ENCODE measurements at regions not wholly inside any gene's neighbourhood (a gene's known extent, or its start where the extent isn't known, plus 50 kb on each side); places are given as distances from the start of the nearest gene placed in this dataset.

DNA sequence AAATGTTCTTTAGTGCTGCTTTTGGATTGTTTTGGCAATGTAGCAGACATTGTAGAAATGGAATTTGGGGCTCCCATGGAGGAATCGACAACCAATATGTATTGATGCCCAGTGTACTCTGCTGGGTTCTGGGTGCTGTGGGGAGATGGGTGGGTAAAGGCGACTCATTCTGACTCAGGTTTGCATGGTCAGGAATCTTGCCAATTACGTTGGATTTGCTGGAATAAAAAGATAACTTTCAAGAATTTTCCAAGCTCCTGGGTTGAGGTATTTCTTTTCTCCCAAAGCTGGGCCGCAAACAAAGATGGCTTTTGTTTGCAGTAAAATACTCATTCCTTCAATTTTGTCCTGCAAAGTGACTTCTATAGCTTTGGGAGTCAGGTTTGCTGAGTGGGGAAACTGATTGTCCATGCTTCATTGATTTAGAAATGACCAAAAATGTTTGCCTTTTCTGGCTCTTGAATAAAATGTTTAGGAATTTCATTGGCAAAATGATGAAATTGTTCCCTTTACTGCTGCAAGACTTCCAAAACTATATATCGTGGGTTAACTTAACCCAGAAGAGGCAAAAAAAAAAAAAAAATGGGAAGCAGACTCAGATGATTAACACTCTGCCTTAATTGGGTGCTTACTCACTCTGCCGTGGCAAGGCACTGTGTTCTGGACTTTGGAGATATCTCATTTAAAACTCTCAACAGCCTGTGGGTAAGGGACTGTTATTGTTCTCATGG, 57.0 kb downstream of the RTL9 start:
- TF ChIP-seq, protein P1, sequence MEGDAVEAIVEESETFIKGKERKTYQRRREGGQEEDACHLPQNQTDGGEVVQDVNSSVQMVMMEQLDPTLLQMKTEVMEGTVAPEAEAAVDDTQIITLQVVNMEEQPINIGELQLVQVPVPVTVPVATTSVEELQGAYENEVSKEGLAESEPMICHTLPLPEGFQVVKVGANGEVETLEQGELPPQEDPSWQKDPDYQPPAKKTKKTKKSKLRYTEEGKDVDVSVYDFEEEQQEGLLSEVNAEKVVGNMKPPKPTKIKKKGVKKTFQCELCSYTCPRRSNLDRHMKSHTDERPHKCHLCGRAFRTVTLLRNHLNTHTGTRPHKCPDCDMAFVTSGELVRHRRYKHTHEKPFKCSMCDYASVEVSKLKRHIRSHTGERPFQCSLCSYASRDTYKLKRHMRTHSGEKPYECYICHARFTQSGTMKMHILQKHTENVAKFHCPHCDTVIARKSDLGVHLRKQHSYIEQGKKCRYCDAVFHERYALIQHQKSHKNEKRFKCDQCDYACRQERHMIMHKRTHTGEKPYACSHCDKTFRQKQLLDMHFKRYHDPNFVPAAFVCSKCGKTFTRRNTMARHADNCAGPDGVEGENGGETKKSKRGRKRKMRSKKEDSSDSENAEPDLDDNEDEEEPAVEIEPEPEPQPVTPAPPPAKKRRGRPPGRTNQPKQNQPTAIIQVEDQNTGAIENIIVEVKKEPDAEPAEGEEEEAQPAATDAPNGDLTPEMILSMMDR (IDR thresholded peaks at IDR 0.05; ENCODE audit: low read depth, low read length) = no peak
- no peak overlapping the region for H3K4me3 ChIP-seq (ENCODE audit: low read depth, low read length)

GRCh38 chrX:110417128-110417527, 58.5 kb downstream of the RTL9 start:
- no peak overlapping the region for H3K4me3 ChIP-seq (ENCODE audit: low read depth, low read length)
- TF ChIP-seq, protein P1 (IDR thresholded peaks at IDR 0.05; ENCODE audit: low read depth, low read length) = no peak

- H3K4me3 ChIP-seq (ENCODE audit: low read depth, low read length) = peak overlapping the region; percentile 43
- TF ChIP-seq, protein P1 (IDR thresholded peaks at IDR 0.05; ENCODE audit: low read depth, low read length) = peak; percentile 45
Observed at GRCh38 chrX:110418316-110419235, 59.9 kb downstream of the RTL9 start.

- TF ChIP-seq, protein P1 (IDR thresholded peaks at IDR 0.05; ENCODE audit: low read depth, low read length) = no peak
Observed at GRCh38 chrX:110419512-110419911, 60.9 kb downstream of the RTL9 start.

DNA sequence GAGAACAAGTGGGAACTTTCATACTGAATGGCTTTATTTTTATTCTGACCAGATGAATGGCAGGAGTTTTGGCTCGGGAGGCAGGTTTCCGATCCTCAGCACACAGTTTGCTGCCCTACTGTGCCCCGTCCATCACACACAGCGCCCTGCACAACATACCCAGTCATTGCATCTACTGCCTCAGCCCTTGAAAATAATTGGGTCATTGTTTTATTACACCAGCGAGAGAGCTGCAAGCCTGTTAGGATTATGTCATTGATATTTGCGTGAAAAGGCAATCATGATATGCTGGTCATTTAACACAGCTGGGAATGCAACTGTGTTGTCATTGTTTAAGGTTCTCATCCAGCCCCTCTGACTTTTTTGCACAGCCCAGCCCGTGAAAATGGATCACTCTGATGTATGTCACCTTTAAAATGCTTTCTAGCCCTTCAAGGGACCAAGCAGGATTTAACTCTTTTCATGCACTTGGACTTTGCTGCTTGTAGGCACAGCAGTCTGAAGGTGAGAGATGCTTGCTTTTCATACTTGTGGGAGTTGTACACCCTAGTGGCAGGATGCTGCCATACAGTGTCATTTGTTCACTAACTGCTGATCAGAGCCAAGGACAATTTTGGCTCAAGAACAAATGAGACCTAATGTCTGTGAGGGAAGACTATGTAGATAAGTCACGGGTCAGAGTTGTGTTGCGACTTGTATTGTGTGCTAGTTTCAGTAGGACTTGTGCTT, 62.3 kb downstream of the RTL9 start:
- no peak overlapping the region for H3K4me3 ChIP-seq (ENCODE audit: low read depth, low read length)
- TF ChIP-seq, protein P1 (IDR thresholded peaks at IDR 0.05; ENCODE audit: low read depth, low read length) = 0 out of 2 replicates have a peak, but pooled peaks have one; percentile 18

More at GRCh38 chrX:110419512-110419911, 60.9 kb downstream of the RTL9 start:
- H3K4me3 ChIP-seq (ENCODE audit: low read depth, low read length) = no peak overlapping the region

DNA sequence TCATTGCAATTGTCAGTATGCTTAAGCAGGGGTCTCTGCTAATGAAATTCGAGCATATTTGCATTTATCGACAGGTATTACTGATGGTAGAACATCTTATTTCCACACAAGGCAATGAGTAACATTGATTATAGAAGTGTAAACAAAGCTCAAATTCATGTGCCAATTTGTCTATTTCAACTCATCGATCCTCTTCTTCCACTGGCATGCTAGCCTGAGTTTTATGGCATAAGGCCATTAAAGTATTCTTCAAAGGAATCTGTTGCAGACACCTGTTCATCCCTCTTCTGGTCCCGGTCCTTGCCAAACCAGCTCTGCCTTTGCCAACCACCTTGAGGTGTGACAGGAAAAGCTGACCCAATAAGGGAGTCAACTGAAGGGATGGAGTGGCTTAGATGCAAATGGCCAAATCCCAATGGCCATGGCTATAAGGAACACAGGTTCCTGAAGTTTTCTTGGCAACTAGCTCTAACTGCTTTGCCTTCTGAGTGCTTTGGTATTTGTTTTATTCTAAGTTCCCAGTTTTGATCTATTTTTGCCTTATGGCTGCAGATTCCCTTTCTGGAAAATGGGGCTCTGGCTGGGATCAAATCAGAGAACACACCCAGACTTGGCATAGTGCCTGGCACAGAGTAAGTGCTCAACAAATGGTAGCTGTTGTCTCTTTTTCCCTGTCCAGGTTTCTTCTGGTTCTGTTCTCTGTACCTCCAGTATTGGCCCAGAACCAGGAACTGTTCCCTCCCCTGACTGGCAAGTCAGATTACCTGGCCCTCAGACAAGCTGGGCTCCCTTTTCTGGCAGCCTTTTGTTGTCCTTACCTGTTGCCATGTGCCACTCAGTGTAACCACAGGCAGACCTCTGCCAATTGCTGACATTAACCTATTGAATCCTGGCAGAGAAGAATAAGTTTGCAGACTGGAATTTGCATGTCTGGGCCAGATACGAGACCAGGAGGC, 63.1 kb downstream of the RTL9 start:
- H3K4me3 ChIP-seq (ENCODE audit: low read depth, low read length) = no peak overlapping the region
- TF ChIP-seq, protein P1 (IDR thresholded peaks at IDR 0.05; ENCODE audit: low read depth, low read length) = no peak
